ENCODE measurements at regions not wholly inside any gene's neighbourhood (a gene's known extent, or its start where the extent isn't known, plus 50 kb on each side); places are given as distances from the start of the nearest gene placed in this dataset.

- no peak for DNase-seq (ENCODE audit: extremely low spot score)
- ChIA-PET CTCF (interaction anchor here (1.5 kb wide), 1 partner anchor 20 kb away, joined by 3 read pairs; no protein-coding TSS in a partner anchor), POLR2A (no interaction called here)
- TF ChIP-seq, protein P1, sequence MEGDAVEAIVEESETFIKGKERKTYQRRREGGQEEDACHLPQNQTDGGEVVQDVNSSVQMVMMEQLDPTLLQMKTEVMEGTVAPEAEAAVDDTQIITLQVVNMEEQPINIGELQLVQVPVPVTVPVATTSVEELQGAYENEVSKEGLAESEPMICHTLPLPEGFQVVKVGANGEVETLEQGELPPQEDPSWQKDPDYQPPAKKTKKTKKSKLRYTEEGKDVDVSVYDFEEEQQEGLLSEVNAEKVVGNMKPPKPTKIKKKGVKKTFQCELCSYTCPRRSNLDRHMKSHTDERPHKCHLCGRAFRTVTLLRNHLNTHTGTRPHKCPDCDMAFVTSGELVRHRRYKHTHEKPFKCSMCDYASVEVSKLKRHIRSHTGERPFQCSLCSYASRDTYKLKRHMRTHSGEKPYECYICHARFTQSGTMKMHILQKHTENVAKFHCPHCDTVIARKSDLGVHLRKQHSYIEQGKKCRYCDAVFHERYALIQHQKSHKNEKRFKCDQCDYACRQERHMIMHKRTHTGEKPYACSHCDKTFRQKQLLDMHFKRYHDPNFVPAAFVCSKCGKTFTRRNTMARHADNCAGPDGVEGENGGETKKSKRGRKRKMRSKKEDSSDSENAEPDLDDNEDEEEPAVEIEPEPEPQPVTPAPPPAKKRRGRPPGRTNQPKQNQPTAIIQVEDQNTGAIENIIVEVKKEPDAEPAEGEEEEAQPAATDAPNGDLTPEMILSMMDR (IDR thresholded peaks at IDR 0.05; ENCODE audit: control extremely low read depth, extremely low read depth, low read depth, missing control alignments) = no peak
These were observed 210.8 kb downstream of the RFPL4B start for GRCh38 chr6:112557961-112558360.

GRCh38 chr6:112560651-112561050, 213.5 kb downstream of the RFPL4B start:
- ChIA-PET CTCF (interaction anchor here (0.7 to 1.7 kb wide), 2 partner anchors 10 to 148 kb away, joined by 3 read pairs; no protein-coding TSS in a partner anchor), POLR2A (no interaction called here)

DNA sequence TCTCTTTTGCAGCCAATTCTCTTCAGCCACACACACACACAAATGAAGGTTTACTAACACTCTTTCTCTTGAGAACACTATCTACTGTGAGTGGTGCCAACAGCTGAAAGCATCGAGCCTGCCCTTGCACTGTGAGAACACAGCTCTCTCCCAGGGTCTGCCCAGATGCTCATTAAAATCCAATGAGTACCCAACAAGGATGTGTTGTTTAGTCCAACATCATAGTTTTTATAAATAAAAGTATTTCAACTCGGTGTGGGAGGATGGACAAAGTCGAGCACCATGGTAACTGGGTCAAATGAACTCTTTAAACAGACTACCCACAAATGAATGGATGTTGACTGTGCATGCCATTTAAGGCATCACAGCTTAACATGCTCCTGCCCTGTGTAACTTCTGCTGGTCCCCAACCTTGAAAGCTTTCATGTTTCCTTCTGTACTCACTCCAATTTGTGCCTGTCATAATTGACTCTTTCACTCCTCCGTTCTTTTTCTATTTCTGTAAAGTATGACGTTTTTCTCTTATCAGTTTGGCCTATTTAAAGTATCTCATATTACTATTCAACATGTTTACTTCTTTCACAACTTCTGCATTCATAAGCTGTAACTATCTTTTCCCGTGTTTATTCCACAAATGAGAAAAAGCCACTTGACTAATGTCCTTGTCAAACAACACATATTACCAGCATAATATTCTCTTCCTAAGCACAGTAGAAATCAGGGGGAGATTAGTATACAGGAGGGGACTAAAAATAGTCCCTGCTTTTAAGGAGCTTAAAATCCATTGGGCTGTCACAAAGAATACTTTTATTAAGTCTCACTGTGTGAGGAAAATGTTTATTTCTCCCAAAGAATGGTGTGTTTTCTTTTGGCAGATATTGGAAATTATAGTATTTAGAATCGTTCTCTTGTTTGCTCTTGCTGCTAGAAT, 215.4 kb downstream of the RFPL4B start:
- ChIA-PET POLR2A (no interaction called here), CTCF (interaction anchor here (0.9 to 1.1 kb wide), 3 partner anchors 8 to 18 kb away, joined by 3 read pairs; no protein-coding TSS in a partner anchor)
- no peak for DNase-seq (ENCODE audit: extremely low spot score)
- TF ChIP-seq, protein P1 (IDR thresholded peaks at IDR 0.05; ENCODE audit: control extremely low read depth, extremely low read depth, low read depth, missing control alignments) = no peak

More at GRCh38 chr6:112560651-112561050, 213.5 kb downstream of the RFPL4B start:
- DNase-seq (ENCODE audit: extremely low spot score) = no peak
- TF ChIP-seq, protein P1 (IDR thresholded peaks at IDR 0.05; ENCODE audit: control extremely low read depth, extremely low read depth, low read depth, missing control alignments) = no peak

GRCh38 chr6:112563368-112563767, 216.2 kb downstream of the RFPL4B start:
- DNase-seq (ENCODE audit: extremely low spot score) = no peak
- TF ChIP-seq, protein P1 (IDR thresholded peaks at IDR 0.05; ENCODE audit: control extremely low read depth, extremely low read depth, low read depth, missing control alignments) = no peak
- CTCF ChIA-PET = interaction anchor here (0.9 to 1.1 kb wide), 2 partner anchors 8 to 17 kb away, joined by 3 read pairs; no protein-coding TSS in a partner anchor
- POLR2A ChIA-PET = no interaction called here

- ChIA-PET CTCF (no interaction called here), POLR2A (no interaction called here)
- TF ChIP-seq, protein P1 (IDR thresholded peaks at IDR 0.05; ENCODE audit: control extremely low read depth, extremely low read depth, low read depth, missing control alignments) = no peak
- no peak for DNase-seq (ENCODE audit: extremely low spot score)
These were observed 220.9 kb downstream of the RFPL4B start for GRCh38 chr6:112568066-112568465.

- DNase-seq (ENCODE audit: extremely low spot score) = no peak
- ChIA-PET CTCF (interaction anchor here (0.8 to 1.4 kb wide), 2 partner anchors 11 to 49 kb away, joined by 3 read pairs; no protein-coding TSS in a partner anchor), POLR2A (no interaction called here)
- TF ChIP-seq, protein P1 (IDR thresholded peaks at IDR 0.05; ENCODE audit: control extremely low read depth, extremely low read depth, low read depth, missing control alignments) = no peak
These were observed 224.5 kb downstream of the RFPL4B start for GRCh38 chr6:112571488-112572270.

Measured in GM10248 (cell line).